Neural cell (in vitro differentiated cells): ENCODE measurements at regions not wholly inside any gene's neighbourhood (a gene's known extent, or its start where the extent isn't known, plus 50 kb on each side); places are given as distances from the start of the nearest gene placed in this dataset.

Experiments used
- H2AFZ ChIP-seq: fragments of 200-600, 300-800 bp; sonication (generic), shearing (Covaris generic); 2 replicates; pipeline ENCODE4 v1.6.0; 2014; ENCODE audit warnings: low read depth, mild to moderate bottlenecking, antibody characterized with exemption, low read length, moderate library complexity
- H3F3A ChIP-seq: fragments of 200-600 bp; shearing (Covaris generic); 2 replicates; pipeline ENCODE4 v1.6.1; 2016; ENCODE audit warnings: mild to moderate bottlenecking, moderate library complexity, mixed read lengths, antibody characterized with exemption, low read length; ENCODE audit not compliant: insufficient read depth, poor library complexity, severe bottlenecking
- H3K27ac ChIP-seq: fragments of 200-600, 300-800 bp; sonication (generic), shearing (Covaris generic); 2 replicates; pipeline ENCODE4 v1.5.1; 2014; ENCODE audit warnings: mild to moderate bottlenecking, low read length, moderate library complexity
- H3K27me3 ChIP-seq: fragments of 300-800, 200-600 bp; sonication (generic), shearing (Covaris generic); 2 replicates; pipeline ENCODE4 v1.6.0; 2014; ENCODE audit warnings: mild to moderate bottlenecking, low read depth, low read length, moderate library complexity; ENCODE audit not compliant: insufficient read depth
- H3K36me3 ChIP-seq: fragments of 300-800, 200-600 bp; sonication (generic), shearing (Covaris generic); 2 replicates; pipeline ENCODE4 v1.5.1; 2014; ENCODE audit warnings: mild to moderate bottlenecking, antibody characterized with exemption, low read length, moderate library complexity; ENCODE audit not compliant: insufficient read depth
- H3K4me2 ChIP-seq: fragments of 300-800, 200-600 bp; sonication (generic), shearing (Covaris generic); 2 replicates; pipeline ENCODE4 v1.6.0; 2014; ENCODE audit warnings: mild to moderate bottlenecking, low read length
- H3K4me3 ChIP-seq: fragments of 300-800, 200-600 bp; sonication (generic), shearing (Covaris generic); 2 replicates; pipeline ENCODE4 v1.5.1; 2014; ENCODE audit warnings: mild to moderate bottlenecking, low read length, moderate library complexity
- H3K79me2 ChIP-seq: fragments of 200-600 bp; shearing (Covaris generic); replicated peaks from 2 replicates; pipeline ENCODE4 v1.6.0; 2014; ENCODE audit warnings: mild to moderate bottlenecking, low read length, moderate library complexity; ENCODE audit not compliant: insufficient read depth
- H3K9ac ChIP-seq: fragments of 300-800, 200-600 bp; sonication (generic), shearing (Covaris generic); 2 replicates; pipeline ENCODE4 v1.6.1; 2016; ENCODE audit warnings: mild to moderate bottlenecking, low read length, mixed read lengths
- H3K9me2 ChIP-seq: fragments of 200-600 bp; shearing (Covaris generic); 2 replicates; pipeline ENCODE4 v1.6.1; 2016; ENCODE audit warnings: mild to moderate bottlenecking, low read length, mixed read lengths; ENCODE audit not compliant: insufficient read depth
- H3K9me3 ChIP-seq: fragments of 200-600, 300-800 bp; sonication (generic), shearing (Covaris generic); 2 replicates; pipeline ENCODE4 v1.6.1; 2016; ENCODE audit warnings: mild to moderate bottlenecking, mixed run types, low read length, moderate library complexity, mixed read lengths
- H4K20me1 ChIP-seq: fragments of 200-600 bp; shearing (Covaris generic); 2 replicates; pipeline ENCODE4 v1.6.1; 2016; ENCODE audit warnings: mild to moderate bottlenecking, mixed run types; ENCODE audit not compliant: insufficient read depth
- EP300 ChIP-seq: fragments of 450-650 bp; conservative IDR thresholded peaks from 2 replicates; pipeline ENCODE4 v1.6.1; 2014; ENCODE audit warnings: antibody characterized with exemption, mild to moderate bottlenecking, moderate library complexity; ENCODE audit not compliant: poor library complexity, severe bottlenecking
- EZH2 ChIP-seq: fragments of 200-600, 300-800 bp; shearing (Covaris generic), sonication (generic); IDR thresholded peaks from 2 replicates; pipeline ENCODE4 v1.6.1; 2014; ENCODE audit warnings: antibody characterized with exemption, low read length, borderline replicate concordance, mild to moderate bottlenecking; ENCODE audit not compliant: insufficient read depth, poor library complexity, severe bottlenecking
- MXI1 ChIP-seq: fragments of 450-650 bp; conservative IDR thresholded peaks from 2 replicates; pipeline ENCODE4 v1.6.1; 2014; ENCODE audit warnings: antibody characterized with exemption, mild to moderate bottlenecking; ENCODE audit not compliant: poor library complexity, severe bottlenecking
- POLR2AphosphoS5 ChIP-seq: IDR thresholded peaks from 2 replicates; pipeline ENCODE4 v1.6.1; 2012
- RAD21 ChIP-seq: fragments of 450-650 bp; conservative IDR thresholded peaks from 2 replicates; pipeline ENCODE4 v1.6.1; 2014; ENCODE audit warnings: antibody characterized with exemption, mild to moderate bottlenecking, moderate library complexity
- SMC3 ChIP-seq: fragments of 450-650 bp; conservative IDR thresholded peaks from 2 replicates; pipeline ENCODE4 v1.6.1; 2014; ENCODE audit warnings: antibody characterized with exemption, mild to moderate bottlenecking, moderate library complexity; ENCODE audit not compliant: poor library complexity
- TAF1 ChIP-seq: IDR thresholded peaks from 2 replicates; pipeline ENCODE4 v1.6.1; 2012; ENCODE audit warnings: low read depth
- TF ChIP-seq, protein P1 (sequence below): fragments of 450-650 bp; IDR thresholded peaks from 2 replicates; pipeline ENCODE4 v1.5.1; 2014; ENCODE audit warnings: antibody characterized with exemption, mild to moderate bottlenecking, moderate library complexity; ENCODE audit not compliant: poor library complexity, severe bottlenecking
- TF ChIP-seq, protein P2 (sequence below): IDR thresholded peaks from 2 replicates; pipeline ENCODE4 v1.6.1; 2012; ENCODE audit warnings: borderline replicate concordance

DNA sequence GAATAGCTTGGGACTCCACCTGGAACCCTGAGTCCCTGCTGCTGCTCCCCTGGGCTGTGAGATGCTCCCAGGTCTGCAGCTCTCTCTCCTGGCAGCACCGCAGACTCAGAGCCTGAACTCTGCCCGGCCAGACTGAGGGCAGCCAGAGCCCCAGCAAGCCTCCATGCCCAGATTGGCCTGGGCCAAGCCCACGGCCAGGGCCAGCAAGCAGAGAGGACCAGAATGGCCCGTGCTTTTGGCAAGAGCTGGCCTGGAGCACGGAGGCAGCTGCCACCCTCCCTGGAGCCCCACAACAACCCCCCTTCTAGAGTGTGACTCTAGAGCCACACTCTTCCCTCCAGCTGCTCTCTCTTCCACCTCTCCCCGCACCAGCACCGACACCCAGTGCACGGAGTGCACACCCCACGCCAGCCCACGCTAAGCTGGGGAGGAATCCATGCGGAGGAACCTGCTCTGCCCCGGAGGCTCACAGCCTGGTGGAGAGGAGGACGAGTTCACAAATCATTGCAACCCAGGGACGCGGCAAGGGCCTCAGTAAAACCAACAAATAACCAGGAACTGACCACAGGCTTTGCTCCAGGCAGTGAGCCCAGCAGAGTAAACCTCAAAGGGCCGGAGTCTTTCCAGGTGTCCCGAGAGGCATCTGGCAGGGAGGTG is 110.3 kb downstream of the HMX1 start:
- H3K9me2 ChIP-seq = no peaks in the 10 kb centered on the region
- H3K4me3 ChIP-seq = no peak overlapping the region
- H3K27me3 ChIP-seq = no peaks in the 10 kb centered on the region
- no peaks in the 10 kb centered on the region for H3K9me3 ChIP-seq
- no peaks in the 10 kb centered on the region for H3F3A ChIP-seq
- H3K27ac ChIP-seq = no peak overlapping the region
- H3K9ac ChIP-seq = no peak overlapping the region
- no peak for TF ChIP-seq MXI1
- no peak for TF ChIP-seq EZH2
- TF ChIP-seq, protein P1, sequence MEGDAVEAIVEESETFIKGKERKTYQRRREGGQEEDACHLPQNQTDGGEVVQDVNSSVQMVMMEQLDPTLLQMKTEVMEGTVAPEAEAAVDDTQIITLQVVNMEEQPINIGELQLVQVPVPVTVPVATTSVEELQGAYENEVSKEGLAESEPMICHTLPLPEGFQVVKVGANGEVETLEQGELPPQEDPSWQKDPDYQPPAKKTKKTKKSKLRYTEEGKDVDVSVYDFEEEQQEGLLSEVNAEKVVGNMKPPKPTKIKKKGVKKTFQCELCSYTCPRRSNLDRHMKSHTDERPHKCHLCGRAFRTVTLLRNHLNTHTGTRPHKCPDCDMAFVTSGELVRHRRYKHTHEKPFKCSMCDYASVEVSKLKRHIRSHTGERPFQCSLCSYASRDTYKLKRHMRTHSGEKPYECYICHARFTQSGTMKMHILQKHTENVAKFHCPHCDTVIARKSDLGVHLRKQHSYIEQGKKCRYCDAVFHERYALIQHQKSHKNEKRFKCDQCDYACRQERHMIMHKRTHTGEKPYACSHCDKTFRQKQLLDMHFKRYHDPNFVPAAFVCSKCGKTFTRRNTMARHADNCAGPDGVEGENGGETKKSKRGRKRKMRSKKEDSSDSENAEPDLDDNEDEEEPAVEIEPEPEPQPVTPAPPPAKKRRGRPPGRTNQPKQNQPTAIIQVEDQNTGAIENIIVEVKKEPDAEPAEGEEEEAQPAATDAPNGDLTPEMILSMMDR = no peak
- TF ChIP-seq, protein P2, sequence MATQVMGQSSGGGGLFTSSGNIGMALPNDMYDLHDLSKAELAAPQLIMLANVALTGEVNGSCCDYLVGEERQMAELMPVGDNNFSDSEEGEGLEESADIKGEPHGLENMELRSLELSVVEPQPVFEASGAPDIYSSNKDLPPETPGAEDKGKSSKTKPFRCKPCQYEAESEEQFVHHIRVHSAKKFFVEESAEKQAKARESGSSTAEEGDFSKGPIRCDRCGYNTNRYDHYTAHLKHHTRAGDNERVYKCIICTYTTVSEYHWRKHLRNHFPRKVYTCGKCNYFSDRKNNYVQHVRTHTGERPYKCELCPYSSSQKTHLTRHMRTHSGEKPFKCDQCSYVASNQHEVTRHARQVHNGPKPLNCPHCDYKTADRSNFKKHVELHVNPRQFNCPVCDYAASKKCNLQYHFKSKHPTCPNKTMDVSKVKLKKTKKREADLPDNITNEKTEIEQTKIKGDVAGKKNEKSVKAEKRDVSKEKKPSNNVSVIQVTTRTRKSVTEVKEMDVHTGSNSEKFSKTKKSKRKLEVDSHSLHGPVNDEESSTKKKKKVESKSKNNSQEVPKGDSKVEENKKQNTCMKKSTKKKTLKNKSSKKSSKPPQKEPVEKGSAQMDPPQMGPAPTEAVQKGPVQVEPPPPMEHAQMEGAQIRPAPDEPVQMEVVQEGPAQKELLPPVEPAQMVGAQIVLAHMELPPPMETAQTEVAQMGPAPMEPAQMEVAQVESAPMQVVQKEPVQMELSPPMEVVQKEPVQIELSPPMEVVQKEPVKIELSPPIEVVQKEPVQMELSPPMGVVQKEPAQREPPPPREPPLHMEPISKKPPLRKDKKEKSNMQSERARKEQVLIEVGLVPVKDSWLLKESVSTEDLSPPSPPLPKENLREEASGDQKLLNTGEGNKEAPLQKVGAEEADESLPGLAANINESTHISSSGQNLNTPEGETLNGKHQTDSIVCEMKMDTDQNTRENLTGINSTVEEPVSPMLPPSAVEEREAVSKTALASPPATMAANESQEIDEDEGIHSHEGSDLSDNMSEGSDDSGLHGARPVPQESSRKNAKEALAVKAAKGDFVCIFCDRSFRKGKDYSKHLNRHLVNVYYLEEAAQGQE = no peak
- TF ChIP-seq TAF1 = no peak
- no peak for TF ChIP-seq SMC3
- TF ChIP-seq POLR2AphosphoS5 = no peak
- TF ChIP-seq RAD21 = no peak
- no peak for TF ChIP-seq EP300
- H3K4me2 ChIP-seq = no peak overlapping the region
- H4K20me1 ChIP-seq = no peaks in the 10 kb centered on the region
- H3K79me2 ChIP-seq = no peaks in the 10 kb centered on the region
- H2AFZ ChIP-seq = no peak overlapping the region
- H3K36me3 ChIP-seq = no peaks in the 10 kb centered on the region

DNA sequence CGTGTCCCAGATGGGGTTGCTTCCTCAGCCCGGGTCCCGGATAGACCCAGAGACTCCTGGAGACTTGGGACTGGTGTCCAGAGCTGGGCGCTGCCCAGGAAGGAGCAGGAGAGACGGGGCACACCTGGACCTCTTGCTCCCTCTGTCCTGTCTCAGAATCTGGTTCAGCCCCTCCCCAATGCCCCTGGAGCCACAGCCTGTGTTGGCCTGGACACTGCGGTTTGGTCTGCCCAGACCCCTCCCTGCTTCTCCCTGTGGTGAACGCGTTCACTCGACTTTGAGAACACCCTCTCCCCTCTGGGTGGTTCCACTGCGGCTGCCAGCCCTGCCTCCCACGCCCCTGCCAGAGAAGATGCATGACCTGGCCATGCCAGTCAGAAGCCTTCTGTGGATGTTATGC is 111.1 kb downstream of the HMX1 start:
- no peak overlapping the region for H3K27ac ChIP-seq
- no peaks in the 10 kb centered on the region for H3F3A ChIP-seq
- no peaks in the 10 kb centered on the region for H3K27me3 ChIP-seq
- no peaks in the 10 kb centered on the region for H3K9me3 ChIP-seq
- no peaks in the 10 kb centered on the region for H3K9me2 ChIP-seq
- no peaks in the 10 kb centered on the region for H4K20me1 ChIP-seq
- no peak overlapping the region for H3K4me3 ChIP-seq
- no peaks in the 10 kb centered on the region for H3K36me3 ChIP-seq
- TF ChIP-seq SMC3 (no peak), RAD21 (no peak), MXI1 (no peak), EZH2 (no peak), EP300 (no peak), POLR2AphosphoS5 (no peak), TAF1 (no peak)
- TF ChIP-seq, protein P1 = no peak
- TF ChIP-seq, protein P2 = no peak
- no peak overlapping the region for H3K9ac ChIP-seq
- no peaks in the 10 kb centered on the region for H3K79me2 ChIP-seq
- H3K4me2 ChIP-seq = no peak overlapping the region
- no peak overlapping the region for H2AFZ ChIP-seq
